Adrenal gland (tissue), 5 donors: ENCODE measurements at regions not wholly inside any gene's neighbourhood (a gene's known extent, or its start where the extent isn't known, plus 50 kb on each side); places are given as distances from the start of the nearest gene placed in this dataset.

Experiments
- POLR2A ChIP-seq, 2 donors: fragments of 450-650 bp; IDR thresholded peaks; one replicate each; pipeline ENCODE4 v1.6.1; 2017; ENCODE audit warnings: antibody characterized with exemption in 2 of 2, mild to moderate bottlenecking in 2 of 2, moderate library complexity in 1 of 2
- TF ChIP-seq, protein P1 (sequence below), 6 experiments: fragments of 450-650 bp in 4 of 6; fragments of 200-600 bp in 2 of 6; sonication (generic) in 1 of 6; IDR thresholded peaks; 1 replicate in 5 of 6; 2 replicates in 1 of 6; pipeline versions ENCODE4 v1.5.1 to v1.8.0; 2016 to 2021; ENCODE audit warnings: antibody characterized with exemption in 6 of 6, mild to moderate bottlenecking in 2 of 6, moderate library complexity in 1 of 6
- donor health status: DM: no; HTN: no; CAD: no.

- TF ChIP-seq, protein P1, sequence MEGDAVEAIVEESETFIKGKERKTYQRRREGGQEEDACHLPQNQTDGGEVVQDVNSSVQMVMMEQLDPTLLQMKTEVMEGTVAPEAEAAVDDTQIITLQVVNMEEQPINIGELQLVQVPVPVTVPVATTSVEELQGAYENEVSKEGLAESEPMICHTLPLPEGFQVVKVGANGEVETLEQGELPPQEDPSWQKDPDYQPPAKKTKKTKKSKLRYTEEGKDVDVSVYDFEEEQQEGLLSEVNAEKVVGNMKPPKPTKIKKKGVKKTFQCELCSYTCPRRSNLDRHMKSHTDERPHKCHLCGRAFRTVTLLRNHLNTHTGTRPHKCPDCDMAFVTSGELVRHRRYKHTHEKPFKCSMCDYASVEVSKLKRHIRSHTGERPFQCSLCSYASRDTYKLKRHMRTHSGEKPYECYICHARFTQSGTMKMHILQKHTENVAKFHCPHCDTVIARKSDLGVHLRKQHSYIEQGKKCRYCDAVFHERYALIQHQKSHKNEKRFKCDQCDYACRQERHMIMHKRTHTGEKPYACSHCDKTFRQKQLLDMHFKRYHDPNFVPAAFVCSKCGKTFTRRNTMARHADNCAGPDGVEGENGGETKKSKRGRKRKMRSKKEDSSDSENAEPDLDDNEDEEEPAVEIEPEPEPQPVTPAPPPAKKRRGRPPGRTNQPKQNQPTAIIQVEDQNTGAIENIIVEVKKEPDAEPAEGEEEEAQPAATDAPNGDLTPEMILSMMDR (IDR thresholded peaks at IDR 0.05) = no peak
- no peak for TF ChIP-seq POLR2A (IDR thresholded peaks at IDR 0.05)
These were observed 153.4 kb upstream of the MPDZ start for GRCh38 chr9:13432904-13433303.
